ENCODE measurements at regions not wholly inside any gene's neighbourhood (a gene's known extent, or its start where the extent isn't known, plus 50 kb on each side); places are given as distances from the start of the nearest gene placed in this dataset.

DNA sequence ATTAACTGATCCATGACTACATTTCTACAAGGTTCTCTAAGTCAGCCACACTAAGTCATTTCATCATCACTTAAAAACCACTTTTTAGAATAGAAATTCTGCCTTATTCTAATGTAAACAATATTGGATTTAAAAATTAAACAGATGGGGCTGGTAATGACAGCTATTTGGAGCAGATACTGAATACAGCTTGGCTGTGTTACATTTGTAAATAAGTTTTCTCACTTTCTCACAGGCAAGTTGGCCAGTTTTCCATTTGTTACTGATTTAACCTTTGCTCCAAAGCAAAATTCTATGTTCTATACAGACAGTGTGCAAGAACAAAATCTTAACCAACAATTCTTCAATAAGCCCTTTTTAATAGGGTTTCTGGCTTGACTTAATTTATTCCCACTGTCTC, 370.7 kb downstream of the GRIA2 start:
- intact Hi-C loops (cut with DNase I) = no loop called here
- Histone ChIP-seq H3K4me1 (no peaks in the 10 kb centered on the region), H3K27ac (no peak overlapping the region), H3K9me3 (peaks cover 0 to 3% of the 10 kb centered on the region in 2 donors), H3K4me3 (no peak overlapping the region), H3K36me3 (no peaks in the 10 kb centered on the region), H3K27me3 (no peaks in the 10 kb centered on the region)
- DNase-seq = no peak
- TF ChIP-seq CTCF (IDR thresholded peaks at IDR 0.05) = no peak
- ATAC-seq = no peak

DNA sequence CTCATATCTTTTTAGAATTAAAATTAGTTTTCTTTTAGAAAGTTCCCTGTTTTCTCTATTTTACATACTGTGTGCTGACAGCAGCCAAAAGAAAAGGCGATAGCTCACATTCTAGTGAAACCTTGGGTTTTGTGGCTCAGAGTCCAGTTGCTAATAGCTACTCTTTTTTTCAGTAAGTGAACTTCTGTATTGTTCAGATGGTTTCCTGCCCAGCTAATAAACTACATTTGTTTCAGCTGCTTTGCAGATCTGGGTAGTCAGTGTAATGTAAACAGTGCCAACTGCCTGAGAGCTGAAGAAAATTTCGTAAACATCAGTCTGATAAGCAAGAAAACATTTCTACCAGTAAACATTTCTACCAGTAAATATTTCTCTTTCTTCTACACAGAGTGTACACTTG, 370.2 kb downstream of the GRIA2 start:
- intact Hi-C loops (cut with DNase I) = no loop called here
- Histone ChIP-seq H3K27me3 (no peaks in the 10 kb centered on the region), H3K36me3 (no peaks in the 10 kb centered on the region), H3K4me3 (no peak overlapping the region), H3K9me3 (no peaks in the 10 kb centered on the region), H3K27ac (no peak overlapping the region), H3K4me1 (no peaks in the 10 kb centered on the region)
- no peak for TF ChIP-seq CTCF (IDR thresholded peaks at IDR 0.05)
- DNase-seq (no peak), ATAC-seq (no peak)

GRCh38 chr4:157587681-157588423, 367.3 kb downstream of the GRIA2 start:
- H3K4me3 ChIP-seq = no peak overlapping the region
- no peaks in the 10 kb centered on the region for H3K4me1 ChIP-seq
- ATAC-seq = no peak
- intact Hi-C loops (cut with DNase I) = no loop called here
- no peak for TF ChIP-seq CTCF (IDR thresholded peaks at IDR 0.05)
- no peaks in the 10 kb centered on the region for H3K36me3 ChIP-seq
- no peak for DNase-seq
- no peak overlapping the region for H3K27ac ChIP-seq
- no peaks in the 10 kb centered on the region for H3K27me3 ChIP-seq
- H3K9me3 ChIP-seq = no peaks in the 10 kb centered on the region

- H3K36me3 ChIP-seq = no peaks in the 10 kb centered on the region
- no peak overlapping the region for H3K4me3 ChIP-seq
- H3K4me1 ChIP-seq = no peaks in the 10 kb centered on the region
- no peak for TF ChIP-seq CTCF (IDR thresholded peaks at IDR 0.05)
- DNase-seq (no peak), ATAC-seq (no peak)
- intact Hi-C loops (cut with DNase I) = no loop called here
- H3K27ac ChIP-seq = no peak overlapping the region
- no peaks in the 10 kb centered on the region for H3K27me3 ChIP-seq
- H3K9me3 ChIP-seq = no peaks in the 10 kb centered on the region
These were observed 361.6 kb downstream of the GRIA2 start for GRCh38 chr4:157582141-157582540.

GRCh38 chr4:157576671-157577217, 356.2 kb downstream of the GRIA2 start:
- Histone ChIP-seq H3K36me3 (no peaks in the 10 kb centered on the region), H3K4me1 (no peaks in the 10 kb centered on the region), H3K27me3 (no peaks in the 10 kb centered on the region), H3K27ac (no peak overlapping the region), H3K4me3 (no peak overlapping the region), H3K9me3 (no peaks in the 10 kb centered on the region)
- no peak for TF ChIP-seq CTCF (IDR thresholded peaks at IDR 0.05)
- DNase-seq = no peak
- ATAC-seq = no peak
- intact Hi-C loops (cut with DNase I) = no loop called here
